GM12891 (cell line): ENCODE measurements at regions not wholly inside any gene's neighbourhood (a gene's known extent, or its start where the extent isn't known, plus 50 kb on each side); places are given as distances from the start of the nearest gene placed in this dataset.
"Not testable (repeated sequence)": the region's sequence is repeated elsewhere in the genome, so short reads cannot be mapped to it uniquely, and the experiment has no call there.

Source experiments
- DNase-seq: peaks from one replicate; pipeline ENCODE4 v3.0.0; 2011; ENCODE audit warnings: low spot score; ENCODE audit not compliant: insufficient read length
- FAIRE-seq: peaks from 2 replicates; lab custom pipeline; 2011; peaks lifted over from hg19 to GRCh38; lab: Jason Lieb, UNC
- PAX5 ChIP-seq: IDR thresholded peaks from 2 replicates; pipeline ENCODE4 v1.6.1; 2011; ENCODE audit warnings: low read length, moderate library complexity, mild to moderate bottlenecking; ENCODE audit not compliant: insufficient read depth, severe bottlenecking
- POLR2A ChIP-seq: IDR thresholded peaks from 2 replicates; pipeline ENCODE4 v1.6.1; 2011; ENCODE audit warnings: low read depth, low read length, control low read depth
- POLR2AphosphoS5 ChIP-seq: IDR thresholded peaks from 2 replicates; pipeline ENCODE4 v1.6.1; 2011; ENCODE audit warnings: low read depth, low read length, control low read depth
- POU2F2 ChIP-seq: IDR thresholded peaks from 2 replicates; pipeline ENCODE4 v1.6.1; 2011; ENCODE audit warnings: low read depth, mild to moderate bottlenecking, control low read depth, low read length, moderate library complexity
- SPI1 ChIP-seq: IDR thresholded peaks from 2 replicates; pipeline ENCODE4 v1.6.1; 2011; ENCODE audit warnings: low read depth, low read length, control low read depth
- TAF1 ChIP-seq: IDR thresholded peaks from 2 replicates; pipeline ENCODE4 v1.6.1; 2011; ENCODE audit warnings: low read depth, low read length, control low read depth

DNA sequence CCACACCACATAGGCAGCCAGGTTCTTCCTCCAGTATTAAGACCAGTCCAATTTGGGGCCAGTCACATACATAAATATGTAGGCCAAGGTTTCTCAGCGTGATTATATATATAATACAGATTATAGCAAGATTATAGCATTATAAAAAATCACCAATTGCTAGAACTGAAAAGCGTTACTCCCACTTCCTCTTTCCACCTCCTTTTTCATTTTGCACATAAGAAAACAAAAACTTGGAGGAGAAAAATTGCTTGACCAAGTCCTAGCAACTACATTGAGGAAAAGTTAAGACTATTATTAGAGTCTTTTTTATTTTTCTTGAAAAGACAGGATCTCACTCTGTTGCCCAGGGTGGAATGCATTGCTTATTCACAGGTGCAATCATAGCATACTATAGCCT is 262.7 kb upstream of the KCNN2 start:
- FAIRE-seq (no peak), DNase-seq (no peak)
- TF ChIP-seq PAX5: no peak
- peak; percentile 73 for TF ChIP-seq SPI1

DNA sequence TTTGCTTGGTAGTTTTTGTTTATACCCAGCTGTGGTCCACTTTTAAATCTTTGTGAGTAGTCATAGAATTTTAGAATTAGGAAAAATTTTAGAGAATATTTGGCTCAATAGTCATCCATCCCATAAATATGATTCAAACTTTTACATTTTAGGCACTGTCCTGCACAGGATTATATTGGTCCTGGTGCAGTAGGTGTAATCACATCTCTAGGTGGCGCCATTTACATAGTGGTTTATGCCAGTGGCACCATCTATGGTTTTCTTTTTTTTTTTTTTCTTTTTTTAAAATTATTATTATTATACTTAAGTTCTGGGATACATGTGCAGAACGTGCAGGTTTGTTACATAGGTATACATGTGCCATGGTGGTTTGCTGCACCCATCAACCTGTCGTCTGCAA is 260.7 kb upstream of the KCNN2 start:
- TF ChIP-seq SPI1 (no peak), POLR2A (no peak), TAF1 (no peak), PAX5 (no peak), POU2F2 (no peak), POLR2AphosphoS5 (no peak)
- FAIRE-seq (peak; percentile 38), DNase-seq (no peak)

DNA sequence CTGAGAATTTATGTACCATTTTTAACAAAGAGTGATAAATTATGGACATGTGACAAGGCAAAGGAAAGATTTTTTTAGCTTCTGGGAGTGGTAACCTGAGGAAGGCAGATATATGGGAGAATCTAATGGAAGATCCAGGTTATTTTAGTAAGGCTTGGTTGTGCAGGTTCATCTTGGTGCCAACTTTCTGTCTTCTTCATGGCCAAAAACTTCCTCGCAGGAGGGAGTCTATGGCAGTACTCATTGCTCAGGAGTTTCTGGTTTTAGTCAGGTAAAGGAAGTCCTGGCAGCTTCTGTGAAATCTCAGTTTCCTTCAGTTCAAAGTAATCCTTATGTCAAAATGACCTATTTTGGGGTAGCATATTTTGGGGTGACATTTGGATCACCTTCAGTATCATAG is 248.3 kb upstream of the KCNN2 start:
- TF ChIP-seq POU2F2 (no peak), SPI1 (no peak), POLR2A (no peak), PAX5 (no peak), TAF1 (no peak), POLR2AphosphoS5 (no peak)
- DNase-seq: no peak
- FAIRE-seq: no peak

DNA sequence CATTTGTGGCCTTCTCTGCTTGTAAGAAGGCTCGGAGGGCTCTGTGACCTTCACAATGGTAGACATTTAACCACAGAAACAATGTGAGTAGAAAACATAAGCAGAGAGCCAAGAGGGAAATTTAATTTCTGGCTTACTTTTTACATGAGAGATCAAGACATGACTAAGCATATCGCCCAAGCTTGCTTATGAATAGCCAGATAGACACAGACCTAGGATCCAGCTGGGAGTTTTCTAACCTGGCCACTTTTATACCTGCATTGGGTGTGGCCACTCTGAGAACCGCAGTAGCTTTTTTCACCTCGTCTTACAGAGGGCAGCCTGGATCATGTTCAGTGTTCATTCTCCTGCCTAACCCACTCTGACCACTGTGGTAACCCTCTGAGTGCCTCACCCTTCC is 244.9 kb upstream of the KCNN2 start:
- no peak for FAIRE-seq
- TF ChIP-seq PAX5 (no peak), TAF1 (no peak), SPI1 (no peak), POU2F2 (no peak), POLR2A (no peak), POLR2AphosphoS5 (no peak)
- DNase-seq: no peak

DNA sequence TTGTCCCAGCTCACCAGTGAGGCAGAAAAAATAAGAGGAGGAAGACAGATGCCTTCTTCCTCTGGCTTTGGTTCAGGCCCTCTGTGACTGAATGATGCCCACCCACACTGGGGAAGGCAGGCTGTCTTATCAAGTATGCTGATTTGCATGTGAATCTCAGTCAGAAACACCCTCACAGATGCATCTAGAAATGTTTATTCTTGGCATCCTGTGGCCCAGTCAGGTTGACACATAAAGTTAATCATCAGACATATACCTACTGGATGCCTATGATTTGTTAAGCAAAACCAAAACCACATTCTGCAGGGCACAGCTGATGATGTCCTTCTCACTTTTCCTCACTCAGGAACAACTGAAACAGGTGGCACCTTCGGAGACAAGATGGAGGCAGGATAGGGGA is 243.4 kb upstream of the KCNN2 start:
- FAIRE-seq (no peak), DNase-seq (no peak)
- TF ChIP-seq POLR2AphosphoS5 (no peak), POU2F2 (no peak), TAF1 (no peak), PAX5 (no peak), SPI1 (no peak), POLR2A (no peak)

DNA sequence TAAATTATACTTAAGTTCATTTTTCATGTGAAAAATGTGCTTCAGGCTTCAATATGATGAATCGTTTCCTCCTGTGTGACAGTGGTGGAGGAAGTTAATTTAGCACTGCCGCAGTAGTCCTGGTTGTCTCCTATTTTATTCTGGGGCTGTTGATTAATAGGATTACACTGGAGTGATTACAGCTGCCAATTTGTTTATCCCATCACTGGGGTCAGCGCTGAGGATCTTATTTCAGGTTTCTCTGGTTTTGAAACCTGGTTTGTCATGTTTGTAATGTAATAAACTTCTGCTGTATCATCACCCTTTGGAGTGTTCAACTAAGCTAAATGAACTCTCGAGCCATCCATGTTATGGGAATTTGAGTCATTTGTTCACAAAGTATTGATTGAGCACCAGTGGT is 241.7 kb upstream of the KCNN2 start:
- DNase-seq (no peak), FAIRE-seq (no peak)
- TF ChIP-seq POLR2AphosphoS5 (no peak), TAF1 (no peak), POLR2A (no peak), POU2F2 (no peak), SPI1 (no peak), PAX5 (no peak)

DNA sequence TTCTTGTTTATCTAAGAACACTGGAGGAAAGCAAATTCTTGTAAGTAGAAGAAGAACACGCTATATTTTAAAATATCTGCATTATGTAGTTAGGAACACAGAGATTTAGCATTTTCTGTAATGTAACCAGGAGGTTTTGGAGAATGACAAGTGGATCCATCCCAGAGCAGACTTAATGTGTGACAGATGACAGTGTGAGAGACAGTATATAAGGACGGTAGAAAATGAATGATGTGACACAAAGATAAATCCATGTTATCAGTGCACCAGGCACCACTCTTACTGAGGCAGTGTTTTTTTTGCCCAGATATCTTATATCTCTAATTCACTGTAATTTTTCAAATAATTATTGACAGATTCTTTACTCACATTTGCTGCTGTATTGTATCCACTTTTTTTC is 239.0 kb upstream of the KCNN2 start:
- no peak for FAIRE-seq
- no peak for DNase-seq
- no peak for TF ChIP-seq SPI1
- TF ChIP-seq POLR2AphosphoS5: no peak
- TF ChIP-seq POLR2A: no peak
- TF ChIP-seq TAF1: no peak
- no peak for TF ChIP-seq POU2F2
- no peak for TF ChIP-seq PAX5

DNA sequence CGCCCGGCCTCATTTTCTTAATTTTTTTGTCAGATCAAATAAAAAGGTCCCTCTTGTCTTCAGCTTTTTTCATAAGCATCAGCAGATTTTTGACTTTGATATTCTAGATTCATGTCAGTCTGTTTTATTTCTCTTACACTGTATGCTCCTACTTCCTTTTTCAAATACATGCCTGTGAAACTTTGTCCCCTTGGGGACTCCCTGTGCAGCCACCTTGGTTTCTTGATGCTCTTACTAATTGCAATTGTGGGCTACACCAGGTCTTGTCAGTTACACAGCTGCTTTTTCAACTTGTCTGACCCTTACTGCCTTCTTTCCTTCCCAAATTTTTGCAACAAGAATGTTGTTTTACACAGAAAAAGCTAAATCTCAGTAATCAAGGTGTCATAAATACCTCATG is 238.2 kb upstream of the KCNN2 start:
- no peak for TF ChIP-seq PAX5
- no peak for TF ChIP-seq SPI1
- no peak for TF ChIP-seq TAF1
- TF ChIP-seq POLR2AphosphoS5: no peak
- TF ChIP-seq POLR2A: no peak
- TF ChIP-seq POU2F2: no peak

DNA sequence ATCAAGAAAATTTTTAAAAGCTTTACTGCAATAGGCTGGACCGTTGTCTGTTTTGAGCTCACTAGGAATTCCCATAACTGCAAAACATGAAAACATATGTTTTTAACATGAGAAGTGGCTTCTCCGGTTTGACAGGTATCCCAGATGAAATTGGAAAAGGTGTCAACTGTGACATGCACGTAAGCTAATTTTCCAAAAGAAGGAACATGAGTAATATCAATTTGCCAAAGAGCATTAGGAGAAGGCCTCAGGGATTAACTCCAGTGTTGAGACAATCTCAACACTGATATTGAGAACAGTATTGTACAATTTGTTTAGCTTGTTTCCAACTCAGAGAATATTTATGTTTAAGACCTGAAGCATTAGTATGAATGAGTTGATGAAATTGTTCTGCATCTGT is 215.5 kb upstream of the KCNN2 start:
- TF ChIP-seq PAX5 (no peak), POLR2AphosphoS5 (no peak)
- DNase-seq (no peak), FAIRE-seq (no peak)

More for the DNA sequence above, 238.2 kb upstream of the KCNN2 start:
- DNase-seq (no peak), FAIRE-seq (no peak)

DNA sequence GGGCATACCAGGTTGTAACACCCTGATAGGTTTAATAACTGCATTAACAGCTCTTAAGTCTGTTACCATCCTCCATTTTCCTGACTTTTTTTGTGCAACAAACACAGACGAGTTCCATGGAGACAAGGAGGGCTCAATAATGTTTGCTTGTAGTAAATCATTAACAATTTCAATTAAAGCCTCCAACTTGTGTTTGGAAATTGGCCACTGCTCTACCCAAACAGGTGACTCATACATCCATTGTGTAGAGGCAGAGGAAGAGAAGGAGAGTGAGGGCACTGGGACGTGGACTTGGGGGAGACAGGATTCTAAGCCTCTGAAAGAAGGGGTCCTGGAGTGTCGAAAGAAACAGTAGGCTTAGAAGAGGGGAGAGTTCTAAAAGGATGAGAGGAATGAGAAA is 213.6 kb upstream of the KCNN2 start:
- TF ChIP-seq TAF1 (no peak), POLR2A (no peak), POLR2AphosphoS5 (no peak), POU2F2 (no peak), PAX5 (no peak), SPI1 (no peak)
- FAIRE-seq (no peak), DNase-seq (no peak)

DNA sequence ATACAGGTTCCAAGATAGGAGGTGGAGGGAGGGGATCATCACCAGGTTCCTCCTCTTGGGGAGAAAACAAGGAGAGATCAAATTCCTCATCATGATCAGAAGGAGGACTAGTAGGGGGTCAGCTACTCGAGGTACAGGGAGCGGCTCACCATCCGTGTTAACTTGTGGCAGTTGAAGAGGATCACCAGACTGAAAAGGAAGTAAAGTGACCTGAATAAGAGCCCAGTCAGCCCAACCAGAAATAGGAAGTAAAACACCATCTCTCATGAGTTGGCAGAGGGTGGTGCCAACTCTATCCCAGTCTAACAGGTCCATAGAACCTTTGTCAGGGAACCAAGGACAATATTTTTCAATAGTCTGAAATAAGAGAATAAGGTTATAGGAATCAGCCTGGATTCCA is 213.1 kb upstream of the KCNN2 start:
- not testable (repeated sequence) for FAIRE-seq, DNase-seq
